IMR-90 (cell line): ENCODE measurements at regions not wholly inside any gene's neighbourhood (a gene's known extent, or its start where the extent isn't known, plus 50 kb on each side); places are given as distances from the start of the nearest gene placed in this dataset.

Experiments
- ATAC-seq: fragments of 200-7000 bp; cut with Tn5 transposase; 2 replicates; pipeline ENCODE4 v1.9.1; 2020; ENCODE audit warnings: low read depth, mild to moderate bottlenecking, moderate library complexity
- BruUV-seq: library from RNA; stranded (reverse); fragments of 400-500 nt; replicated peaks from 2 replicates; lab custom pipeline; 2021; lab: Mats Ljungman, UMichigan
- CTCF ChIA-PET: fragments of 300-600 bp; formaldehyde crosslinking; extraction: SDS; loops from one replicate; lab custom pipeline; 2021; ENCODE audit warnings: antibody characterized with exemption; lab: Yijun Ruan, JAX
- POLR2A ChIA-PET: fragments of 300-600 bp; sonication (Branson Sonifier 250); formaldehyde crosslinking; loops from one replicate; lab custom pipeline; 2022; ENCODE audit warnings: antibody characterized with exemption; ENCODE audit not compliant: unreplicated experiment; lab: Charles Lee
- DNase-seq: peaks from one replicate; pipeline ENCODE4 v3.0.0; 2013
- H2AFZ ChIP-seq: replicated peaks from 2 replicates; pipeline ENCODE3; 2013; ENCODE audit warnings: low read length, mild to moderate bottlenecking; ENCODE audit not compliant: poor library complexity
- H2AK5ac ChIP-seq: 2 replicates; pipeline ENCODE4 v1.6.1; 2013; ENCODE audit warnings: low read depth, low read length, inconsistent platforms
- H2AK9ac ChIP-seq: replicated peaks from 2 replicates; pipeline ENCODE3; 2013; ENCODE audit warnings: mild to moderate bottlenecking, low read depth, low read length, moderate library complexity; ENCODE audit not compliant: poor library complexity
- H2BK120ac ChIP-seq: 2 replicates; pipeline ENCODE4 v1.6.1; 2013; ENCODE audit warnings: low read depth, low read length, inconsistent platforms
- H2BK15ac ChIP-seq: 3 replicates; pipeline ENCODE4 v1.6.1; 2013; ENCODE audit warnings: low read depth, low read length, inconsistent platforms
- H2BK20ac ChIP-seq: 2 replicates; pipeline ENCODE4 v1.6.1; 2013; ENCODE audit warnings: low read depth, mild to moderate bottlenecking, inconsistent platforms, low read length, moderate library complexity
- H2BK5ac ChIP-seq: 2 replicates; pipeline ENCODE4 v1.6.1; 2013; ENCODE audit warnings: mild to moderate bottlenecking, low read depth, low read length, inconsistent platforms; ENCODE audit not compliant: poor library complexity, severe bottlenecking
- H3K14ac ChIP-seq: replicated peaks from 2 replicates; pipeline ENCODE4 v1.6.1; 2013; ENCODE audit warnings: low read depth, low read length, inconsistent platforms
- H3K18ac ChIP-seq: 2 replicates; pipeline ENCODE4 v1.6.1; 2013; ENCODE audit warnings: low read depth, low read length, control low read depth
- H3K23ac ChIP-seq: 2 replicates; pipeline ENCODE4 v1.6.1; 2013; ENCODE audit warnings: low read depth, low read length, inconsistent platforms
- H3K27ac ChIP-seq: 2 replicates; pipeline ENCODE4 v1.5.1; 2013; ENCODE audit warnings: mild to moderate bottlenecking, control low read depth, low read length; ENCODE audit not compliant: insufficient read depth
- H3K27me3 ChIP-seq: 2 replicates; pipeline ENCODE4 v1.6.1; 2013; ENCODE audit warnings: low read length; ENCODE audit not compliant: control insufficient read depth, insufficient read depth
- H3K36me3 ChIP-seq: 2 replicates; pipeline ENCODE4 v1.6.1; 2013; ENCODE audit warnings: low read length, mixed read lengths; ENCODE audit not compliant: control insufficient read depth, insufficient read depth
- H3K4ac ChIP-seq: 2 replicates; pipeline ENCODE4 v1.6.1; 2013; ENCODE audit warnings: low read depth, low read length, inconsistent platforms
- H3K4me1 ChIP-seq: 2 replicates; pipeline ENCODE4 v1.6.1; 2013; ENCODE audit warnings: low read length, mixed read lengths; ENCODE audit not compliant: control insufficient read depth, insufficient read depth
- H3K4me2 ChIP-seq: 2 replicates; pipeline ENCODE4 v1.6.1; 2013; ENCODE audit warnings: low read depth, mild to moderate bottlenecking, control low read depth, low read length, moderate library complexity
- H3K4me3 ChIP-seq: 2 replicates; pipeline ENCODE4 v1.5.1; 2013; ENCODE audit warnings: low read depth, mild to moderate bottlenecking, control low read depth, low read length, moderate library complexity; ENCODE audit not compliant: insufficient read depth
- H3K56ac ChIP-seq: 2 replicates; pipeline ENCODE4 v1.6.1; 2013; ENCODE audit warnings: low read length, inconsistent platforms; ENCODE audit not compliant: insufficient read depth; ENCODE audit errors: extremely low read depth
- H3K79me1 ChIP-seq, 2 experiments: 2 replicates each; pipeline ENCODE4 v1.6.1; 2013; ENCODE audit warnings: low read length in 2 of 2, inconsistent platforms in 1 of 2, low read depth in 1 of 2
- H3K9ac ChIP-seq: 2 replicates; pipeline ENCODE4 v1.6.1; 2013; ENCODE audit warnings: low read depth, low read length, control low read depth
- H3K9me1 ChIP-seq: 2 replicates; pipeline ENCODE4 v1.6.1; 2013; ENCODE audit warnings: low read length, inconsistent platforms; ENCODE audit not compliant: insufficient read depth
- H3K9me3 ChIP-seq: 2 replicates; pipeline ENCODE4 v1.6.1; 2013; ENCODE audit warnings: low read length; ENCODE audit not compliant: control insufficient read depth, insufficient read depth
- H4K20me1 ChIP-seq: 2 replicates; pipeline ENCODE4 v1.6.1; 2013; ENCODE audit warnings: low read length, inconsistent platforms; ENCODE audit not compliant: insufficient read depth
- H4K5ac ChIP-seq: 2 replicates; pipeline ENCODE4 v1.6.1; 2013; ENCODE audit warnings: mild to moderate bottlenecking, low read depth, low read length, control low read depth
- H4K8ac ChIP-seq, 2 experiments: 2 replicates each; pipeline ENCODE4 v1.6.1; 2013; ENCODE audit warnings: low read depth in 2 of 2, low read length in 2 of 2, control low read depth in 1 of 2, inconsistent platforms in 1 of 2
- H4K91ac ChIP-seq: 2 replicates; pipeline ENCODE4 v1.6.1; 2013; ENCODE audit warnings: low read depth, low read length, inconsistent platforms; ENCODE audit not compliant: insufficient read depth
- CEBPB ChIP-seq: IDR thresholded peaks from 2 replicates; pipeline ENCODE4 v1.6.1; 2012; ENCODE audit warnings: low read depth, low read length, improper control_type of control experiment
- CHD1 ChIP-seq: IDR thresholded peaks from 2 replicates; pipeline ENCODE4 v1.6.1; 2012; ENCODE audit warnings: low read depth, low read length, improper control_type of control experiment
- MAZ ChIP-seq: IDR thresholded peaks from 2 replicates; pipeline ENCODE4 v1.6.1; 2012; ENCODE audit warnings: low read depth, mild to moderate bottlenecking, low read length, improper control_type of control experiment, moderate library complexity, borderline replicate concordance
- MXI1 ChIP-seq: IDR thresholded peaks from 2 replicates; pipeline ENCODE4 v1.6.1; 2012; ENCODE audit warnings: low read depth, mild to moderate bottlenecking, low read length, moderate library complexity, borderline replicate concordance
- NFE2L2 ChIP-seq: fragments of 150-350 bp; IDR thresholded peaks from 2 replicates; pipeline ENCODE4 v1.6.1; 2016; ENCODE audit warnings: low read depth, mild to moderate bottlenecking, low read length
- POLR2A ChIP-seq: IDR thresholded peaks from 2 replicates; pipeline ENCODE4 v1.6.1; 2012; ENCODE audit warnings: mild to moderate bottlenecking, low read depth, low read length
- RCOR1 ChIP-seq: IDR thresholded peaks from 2 replicates; pipeline ENCODE4 v1.6.1; 2012; ENCODE audit warnings: mild to moderate bottlenecking, low read length, improper control_type of control experiment; ENCODE audit not compliant: insufficient replicate concordance
- USF2 ChIP-seq: fragments of 150-350 bp; IDR thresholded peaks from 2 replicates; pipeline ENCODE4 v1.6.1; 2017; ENCODE audit warnings: mild to moderate bottlenecking, antibody characterized with exemption, low read length, low read depth
- whole genome bisulfite sequencing, 2 experiments: methylation state at CpG; one replicate each; pipeline versions ENCODE4 v1.1.5 to v1.1.7; 2013; ENCODE audit warnings: missing lambda C conversion rate in 2 of 2; ENCODE audit not compliant: insufficient read length in 1 of 2; ENCODE audit errors: extremely low coverage in 2 of 2; 5-methylcytosine and 5-hydroxymethylcytosine counted together
- dilution Hi-C: fragments of 300-500 bp; cut with HindIII; formaldehyde crosslinking; loops from one replicate; pipeline ENCODE4 v1.14.3; 2018; ENCODE audit warnings: low sequenced_read_pairs; ENCODE audit not compliant: unreplicated experiment
- in situ Hi-C: fragments of 300-500 bp; cut with MboI; formaldehyde crosslinking; loops from 3 replicates; pipeline ENCODE4 v1.14.3; 2019; ENCODE audit warnings: low sequenced_read_pairs, inconsistent platforms, mixed read lengths
- intact Hi-C: fragments of 100-400 bp; cut with micrococcal nuclease; formaldehyde crosslinking; loops from 2 replicates; pipeline ENCODE4 v1.10.0; 2022
- TF ChIP-seq, protein P1 (sequence below): fragments of 150-350 bp; IDR thresholded peaks from 2 replicates; pipeline ENCODE4 v1.6.1; 2016; ENCODE audit warnings: low read depth, mild to moderate bottlenecking, low read length, moderate library complexity, borderline replicate concordance

- H2AK5ac ChIP-seq = no peak overlapping the region
- no peak overlapping the region for H2BK15ac ChIP-seq
- no peak overlapping the region for H3K4me2 ChIP-seq
- no peak overlapping the region for H2AK9ac ChIP-seq
- no peak overlapping the region for H4K8ac ChIP-seq
- no peak overlapping the region for H3K4me3 ChIP-seq
- in situ Hi-C loops (no loop called here), intact Hi-C loops (no loop called here), dilution Hi-C loops (no loop called here)
- H3K18ac ChIP-seq = no peak overlapping the region
- H3K9me3 ChIP-seq = no peaks in the 10 kb centered on the region
- no peak overlapping the region for H3K56ac ChIP-seq
- H4K91ac ChIP-seq = no peak overlapping the region
- ATAC-seq (no peak; the same call in 1 of the 2 replicates), DNase-seq (peak; percentile 14)
- no peak for TF ChIP-seq MAZ
- no peak for TF ChIP-seq RCOR1
- TF ChIP-seq USF2 = no peak
- TF ChIP-seq MXI1 = no peak
- no peak for TF ChIP-seq POLR2A
- no peak; the same call in 1 of the 2 replicates for TF ChIP-seq CEBPB
- no peak for TF ChIP-seq NFE2L2
- TF ChIP-seq CHD1 = no peak
- TF ChIP-seq, protein P1, sequence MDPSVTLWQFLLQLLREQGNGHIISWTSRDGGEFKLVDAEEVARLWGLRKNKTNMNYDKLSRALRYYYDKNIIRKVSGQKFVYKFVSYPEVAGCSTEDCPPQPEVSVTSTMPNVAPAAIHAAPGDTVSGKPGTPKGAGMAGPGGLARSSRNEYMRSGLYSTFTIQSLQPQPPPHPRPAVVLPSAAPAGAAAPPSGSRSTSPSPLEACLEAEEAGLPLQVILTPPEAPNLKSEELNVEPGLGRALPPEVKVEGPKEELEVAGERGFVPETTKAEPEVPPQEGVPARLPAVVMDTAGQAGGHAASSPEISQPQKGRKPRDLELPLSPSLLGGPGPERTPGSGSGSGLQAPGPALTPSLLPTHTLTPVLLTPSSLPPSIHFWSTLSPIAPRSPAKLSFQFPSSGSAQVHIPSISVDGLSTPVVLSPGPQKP = no peak
- H3K36me3 ChIP-seq = no peaks in the 10 kb centered on the region
- H3K23ac ChIP-seq = no peak overlapping the region
- H4K5ac ChIP-seq = no peak overlapping the region
- no peaks in the 10 kb centered on the region for H3K9me1 ChIP-seq
- POLR2A ChIA-PET = no interaction called here
- no peak overlapping the region for H3K9ac ChIP-seq
- H3K4ac ChIP-seq = no peak overlapping the region
- CTCF ChIA-PET = no interaction called here
- no peak overlapping the region for H2BK120ac ChIP-seq
- H3K27ac ChIP-seq = no peak overlapping the region
- no peak overlapping the region for H3K14ac ChIP-seq
- no peak overlapping the region for H2BK20ac ChIP-seq
- H4K20me1 ChIP-seq = no peaks in the 10 kb centered on the region
- no TSS peak for BruUV-seq
- H2BK5ac ChIP-seq = no peak overlapping the region
- H2AFZ ChIP-seq = no peak overlapping the region
- H3K27me3 ChIP-seq = no peaks in the 10 kb centered on the region
- no peaks in the 10 kb centered on the region for H3K4me1 ChIP-seq
- WGBS, 2 experiments = 35% methylated on average over 4 of the region's 7 CpGs; no CpG with 5 or more reads in 1 of the 2 experiments
- H3K79me1 ChIP-seq = no peaks in the 10 kb centered on the region
These were observed 347.5 kb upstream of the TMCO5A start for GRCh38 chr15:37586976-37587375.
